ENCODE measurements at regions not wholly inside any gene's neighbourhood (a gene's known extent, or its start where the extent isn't known, plus 50 kb on each side); places are given as distances from the start of the nearest gene placed in this dataset.
"Not testable (repeated sequence)": the region's sequence is repeated elsewhere in the genome, so short reads cannot be mapped to it uniquely, and the experiment has no call there.

DNA sequence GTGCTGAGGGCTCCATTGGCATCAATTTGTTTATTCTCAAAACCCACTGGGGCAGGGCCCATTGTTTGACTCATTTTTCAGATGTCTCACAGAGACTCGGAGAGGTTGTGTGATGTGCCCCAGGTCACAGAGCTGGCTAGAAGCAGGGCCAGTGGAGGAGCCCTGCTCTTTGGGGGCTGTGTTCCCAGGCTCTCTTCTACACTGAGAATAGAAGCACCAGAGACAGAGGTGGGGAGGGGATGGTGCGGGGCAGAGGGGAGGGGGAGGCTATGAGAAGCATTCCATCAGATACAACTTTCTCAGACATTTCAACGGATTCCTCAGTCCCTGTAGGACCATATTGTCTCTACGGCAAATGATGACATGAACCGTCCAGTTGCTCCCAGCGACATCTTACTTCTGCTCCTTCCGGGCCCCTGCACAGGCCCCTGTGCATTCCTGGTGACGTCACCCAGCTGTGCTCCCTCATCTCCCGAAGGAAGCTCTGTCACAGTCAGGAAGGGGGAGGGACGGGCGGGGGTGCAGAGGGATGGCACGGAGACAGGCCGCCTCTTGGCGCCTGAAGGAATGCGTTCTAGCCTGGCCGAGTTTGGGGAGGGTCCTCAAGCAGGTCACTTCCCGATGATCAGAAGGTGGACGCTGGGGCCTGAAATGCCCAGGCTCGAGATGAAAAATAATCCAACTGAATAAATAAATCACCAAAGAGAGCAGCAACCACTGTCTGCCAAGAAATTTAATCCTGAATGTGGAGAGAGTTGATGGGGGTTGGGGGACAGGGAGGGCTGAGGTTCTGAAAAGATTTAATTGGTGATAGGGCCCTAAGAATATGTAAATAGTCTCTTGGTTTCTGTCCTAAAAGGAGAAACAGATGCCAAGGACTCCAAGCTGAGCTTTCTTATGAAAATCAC, 114.1 kb downstream of the NOG start:
- Mint-ChIP-seq H3K9me3 (no peaks in the 10 kb centered on the region), H3K27me3 (peaks cover 10% of the 10 kb centered on the region), H3K27ac (no peak overlapping the region), H3K4me1 (no peaks in the 10 kb centered on the region), H3K4me3 (no peak overlapping the region), H3K36me3 (ENCODE audit: low read depth) (no peaks in the 10 kb centered on the region)
- intact Hi-C loops (cut with micrococcal nuclease) = no loop called here
- DNase-seq = no peak

GRCh38 chr17:56708220-56708558, 114.7 kb downstream of the NOG start:
- H3K27me3 Mint-ChIP-seq = peaks cover 10% of the 10 kb centered on the region
- intact Hi-C loops (cut with micrococcal nuclease) = no loop called here
- H3K36me3 Mint-ChIP-seq (ENCODE audit: low read depth) = no peaks in the 10 kb centered on the region
- H3K4me3 Mint-ChIP-seq = no peak overlapping the region
- no peak overlapping the region for H3K27ac Mint-ChIP-seq
- no peak for DNase-seq
- no peaks in the 10 kb centered on the region for H3K4me1 Mint-ChIP-seq
- no peaks in the 10 kb centered on the region for H3K9me3 Mint-ChIP-seq

GRCh38 chr17:56708670-56709410, 115.3 kb downstream of the NOG start:
- Mint-ChIP-seq H3K9me3 (no peaks in the 10 kb centered on the region), H3K36me3 (ENCODE audit: low read depth) (no peaks in the 10 kb centered on the region), H3K4me3 (no peak overlapping the region), H3K27ac (no peak overlapping the region), H3K4me1 (no peaks in the 10 kb centered on the region), H3K27me3 (peaks cover 8% of the 10 kb centered on the region)
- no peak for DNase-seq
- intact Hi-C loops (cut with micrococcal nuclease) = no loop called here

DNA sequence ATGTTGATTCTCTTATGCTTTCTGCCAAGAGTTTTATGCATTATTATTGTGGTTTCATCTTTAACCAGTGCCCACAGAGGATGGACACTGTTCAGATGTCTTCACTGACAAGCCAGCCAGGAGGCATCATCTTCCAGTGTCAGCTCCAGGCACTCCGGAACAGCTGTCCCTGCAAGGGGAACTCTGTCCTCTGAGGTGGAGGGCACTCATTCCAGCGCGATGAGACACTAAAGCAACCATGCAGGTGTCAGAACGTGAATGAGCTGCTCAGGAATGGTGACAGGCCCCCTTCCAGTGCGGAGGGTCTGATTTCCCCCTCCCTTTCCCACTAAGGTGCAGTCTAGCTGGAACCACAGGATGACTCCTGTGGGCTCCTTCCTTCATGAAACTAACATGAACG, 117.5 kb downstream of the NOG start:
- no peak for DNase-seq
- intact Hi-C loops (cut with micrococcal nuclease) = no loop called here
- Mint-ChIP-seq H3K27ac (no peak overlapping the region), H3K4me1 (no peaks in the 10 kb centered on the region), H3K4me3 (no peak overlapping the region), H3K27me3 (peaks cover 8% of the 10 kb centered on the region), H3K9me3 (no peaks in the 10 kb centered on the region), H3K36me3 (ENCODE audit: low read depth) (no peaks in the 10 kb centered on the region)

- no peaks in the 10 kb centered on the region for H3K27me3 Mint-ChIP-seq
- H3K4me3 Mint-ChIP-seq = no peak overlapping the region
- no peaks in the 10 kb centered on the region for H3K9me3 Mint-ChIP-seq
- intact Hi-C loops (cut with micrococcal nuclease) = loop anchor here (1.0 to 5.0 kb wide), 3 partner anchors 65 to 213 kb away; no protein-coding TSS in a partner anchor
- no peaks in the 10 kb centered on the region for H3K4me1 Mint-ChIP-seq
- no peak overlapping the region for H3K27ac Mint-ChIP-seq
- DNase-seq = peak; percentile 93
- no peaks in the 10 kb centered on the region for H3K36me3 Mint-ChIP-seq (ENCODE audit: low read depth)
Observed at GRCh38 chr17:56715613-56716357, 117.9 kb downstream of the C17orf67 start.

GRCh38 chr17:56717471-56717870, 116.2 kb downstream of the C17orf67 start:
- H3K36me3 Mint-ChIP-seq (ENCODE audit: low read depth) = no peaks in the 10 kb centered on the region
- no peaks in the 10 kb centered on the region for H3K27me3 Mint-ChIP-seq
- intact Hi-C loops (cut with micrococcal nuclease) = loop anchor here (5.0 kb wide), 1 partner anchor 215 kb away; no protein-coding TSS in a partner anchor
- DNase-seq = no peak
- H3K27ac Mint-ChIP-seq = no peak overlapping the region
- H3K4me1 Mint-ChIP-seq = no peaks in the 10 kb centered on the region
- H3K9me3 Mint-ChIP-seq = no peaks in the 10 kb centered on the region
- H3K4me3 Mint-ChIP-seq = no peak overlapping the region

DNA sequence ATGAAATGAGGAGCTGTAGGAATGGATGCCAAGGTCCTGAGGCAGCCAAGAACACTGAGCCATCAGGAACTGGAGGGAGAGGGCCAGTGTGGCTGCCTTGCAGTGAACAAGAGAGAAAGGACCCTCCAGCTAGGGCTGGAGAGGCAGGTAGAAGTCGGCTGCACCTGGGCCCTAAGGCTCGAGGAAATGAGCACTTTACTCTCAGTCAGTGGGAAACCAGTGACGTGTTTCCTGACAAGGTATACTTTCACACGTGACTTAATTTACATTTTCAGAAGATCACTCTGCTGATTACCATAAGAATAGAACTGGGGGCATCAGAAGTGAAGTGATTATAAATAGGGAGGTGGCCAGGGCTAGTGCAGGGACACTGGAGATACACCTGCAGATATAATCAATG, 115.2 kb downstream of the C17orf67 start:
- Mint-ChIP-seq H3K27me3 (no peaks in the 10 kb centered on the region), H3K36me3 (ENCODE audit: low read depth) (no peaks in the 10 kb centered on the region), H3K9me3 (no peaks in the 10 kb centered on the region), H3K27ac (no peak overlapping the region), H3K4me3 (no peak overlapping the region), H3K4me1 (no peaks in the 10 kb centered on the region)
- no peak for DNase-seq
- intact Hi-C loops (cut with micrococcal nuclease) = loop anchor here (5.0 kb wide), 1 partner anchor 216 kb away; no protein-coding TSS in a partner anchor

GRCh38 chr17:56723421-56723820, 110.3 kb downstream of the C17orf67 start:
- DNase-seq = no peak
- no peaks in the 10 kb centered on the region for H3K36me3 Mint-ChIP-seq (ENCODE audit: low read depth)
- no peaks in the 10 kb centered on the region for H3K9me3 Mint-ChIP-seq
- intact Hi-C loops (cut with micrococcal nuclease) = no loop called here
- no peak overlapping the region for H3K4me3 Mint-ChIP-seq
- H3K4me1 Mint-ChIP-seq = no peaks in the 10 kb centered on the region
- peaks cover 5% of the 10 kb centered on the region for H3K27me3 Mint-ChIP-seq
- no peak overlapping the region for H3K27ac Mint-ChIP-seq

- Mint-ChIP-seq H3K4me3 (no peak overlapping the region), H3K4me1 (no peaks in the 10 kb centered on the region), H3K36me3 (ENCODE audit: low read depth) (no peaks in the 10 kb centered on the region), H3K27ac (no peak overlapping the region), H3K9me3 (no peaks in the 10 kb centered on the region), H3K27me3 (peaks cover 5% of the 10 kb centered on the region)
- DNase-seq = no peak
- intact Hi-C loops (cut with micrococcal nuclease) = no loop called here
Observed at GRCh38 chr17:56724664-56725063, 109.1 kb downstream of the C17orf67 start.

GRCh38 chr17:56725144-56725543, 108.6 kb downstream of the C17orf67 start:
- H3K27ac Mint-ChIP-seq = no peak overlapping the region
- no peaks in the 10 kb centered on the region for H3K9me3 Mint-ChIP-seq
- no peaks in the 10 kb centered on the region for H3K4me1 Mint-ChIP-seq
- no peak overlapping the region for H3K4me3 Mint-ChIP-seq
- intact Hi-C loops (cut with micrococcal nuclease) = no loop called here
- peaks cover 5% of the 10 kb centered on the region for H3K27me3 Mint-ChIP-seq
- no peaks in the 10 kb centered on the region for H3K36me3 Mint-ChIP-seq (ENCODE audit: low read depth)
- no peak for DNase-seq

GRCh38 chr17:56727876-56728617, 105.7 kb downstream of the C17orf67 start:
- H3K27ac Mint-ChIP-seq = no peak overlapping the region
- peaks cover 8% of the 10 kb centered on the region for H3K27me3 Mint-ChIP-seq
- no peaks in the 10 kb centered on the region for H3K9me3 Mint-ChIP-seq
- DNase-seq = no peak
- no peaks in the 10 kb centered on the region for H3K4me1 Mint-ChIP-seq
- H3K4me3 Mint-ChIP-seq = no peak overlapping the region
- intact Hi-C loops (cut with micrococcal nuclease) = no loop called here
- no peaks in the 10 kb centered on the region for H3K36me3 Mint-ChIP-seq (ENCODE audit: low read depth)

- H3K4me3 Mint-ChIP-seq; H3K27me3 Mint-ChIP-seq; H3K36me3 Mint-ChIP-seq (ENCODE audit: low read depth); DNase-seq; H3K27ac Mint-ChIP-seq; H3K9me3 Mint-ChIP-seq; H3K4me1 Mint-ChIP-seq; intact Hi-C loops (cut with micrococcal nuclease): not testable (repeated sequence)
Observed at GRCh38 chr17:56731096-56731495, 102.6 kb downstream of the C17orf67 start.

DNA sequence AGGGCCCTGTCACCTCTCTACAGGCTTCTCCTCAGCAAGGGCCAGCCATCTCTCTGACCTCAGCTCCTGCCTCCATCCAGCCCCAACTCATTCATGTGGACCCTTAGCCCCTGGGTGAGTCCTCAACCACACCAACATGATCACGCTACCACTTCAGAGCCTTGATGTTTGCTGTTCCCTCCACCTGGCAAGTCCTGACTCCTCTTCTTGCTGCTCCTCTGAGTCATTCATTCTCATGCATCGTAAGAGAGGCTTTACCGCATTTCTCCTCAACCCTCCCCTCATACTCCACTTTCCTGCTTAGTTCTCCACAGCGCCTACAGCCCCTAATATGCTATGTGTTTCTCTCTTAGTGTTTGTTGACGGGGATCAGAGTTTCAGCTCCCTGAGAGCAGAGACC, 99.9 kb downstream of the C17orf67 start:
- intact Hi-C loops (cut with micrococcal nuclease) = no loop called here
- no peak for DNase-seq
- Mint-ChIP-seq H3K9me3 (no peaks in the 10 kb centered on the region), H3K36me3 (ENCODE audit: low read depth) (no peaks in the 10 kb centered on the region), H3K27ac (no peak overlapping the region), H3K4me1 (no peaks in the 10 kb centered on the region), H3K4me3 (no peak overlapping the region), H3K27me3 (peaks cover 3% of the 10 kb centered on the region)
